Right atrium auricular region (tissue), 2 donors: ENCODE measurements at regions not wholly inside any gene's neighbourhood (a gene's known extent, or its start where the extent isn't known, plus 50 kb on each side); places are given as distances from the start of the nearest gene placed in this dataset.

Experiments
- DNase-seq: peaks from one replicate; pipeline ENCODE4 v3.0.0-alpha.2; 2019; ENCODE audit warnings: low spot score
- H3K27ac ChIP-seq, 2 donors: fragments of 200-600 bp; sonication (generic); 1 replicate in 1 of 2; 2 replicates in 1 of 2; pipeline ENCODE4 v1.5.1; 2016 to 2019
- H3K27me3 ChIP-seq, 2 donors: fragments of 200-600 bp; sonication (generic); one replicate each; pipeline versions ENCODE4 v1.5.1 to v1.6.0; 2017 to 2019
- H3K36me3 ChIP-seq: fragments of 200-600 bp; sonication (generic); one replicate; pipeline ENCODE4 v1.5.1; 2016
- H3K4me1 ChIP-seq, 2 donors: fragments of 200-600 bp; sonication (generic); one replicate each; pipeline versions ENCODE4 v1.5.1 to v1.6.0; 2017 to 2019
- H3K4me3 ChIP-seq, 2 donors: fragments of 200-600 bp; sonication (generic); 1 replicate in 1 of 2; 2 replicates in 1 of 2; pipeline ENCODE4 v1.5.1; 2017 to 2019; ENCODE audit warnings: mild to moderate bottlenecking in 1 of 2, moderate library complexity in 1 of 2
- H3K9me3 ChIP-seq, 2 donors: fragments of 200-600 bp; sonication (generic); one replicate each; pipeline ENCODE4 v1.5.1; 2019
- CTCF ChIP-seq, 2 donors: fragments of 200-600 bp; sonication (generic); IDR thresholded peaks; one replicate each; pipeline ENCODE4 v1.5.1; 2019; ENCODE audit warnings: antibody characterized with exemption in 2 of 2

GRCh38 chr4:167435786-167436185, 201.5 kb upstream of the SPOCK3 start:
- no peak for DNase-seq
- H3K27ac ChIP-seq, result no peak overlapping the region
- no peak overlapping the region for H3K4me3 ChIP-seq
- H3K9me3 ChIP-seq, result peaks cover 0 to 11% of the 10 kb centered on the region in 2 donors
- TF ChIP-seq CTCF (IDR thresholded peaks at IDR 0.05), result no peak
- no peaks in the 10 kb centered on the region for H3K36me3 ChIP-seq
- no peaks in the 10 kb centered on the region for H3K27me3 ChIP-seq
- H3K4me1 ChIP-seq, result no peaks in the 10 kb centered on the region

- no peaks in the 10 kb centered on the region for H3K27me3 ChIP-seq
- H3K27ac ChIP-seq, result no peak overlapping the region
- no peaks in the 10 kb centered on the region for H3K4me1 ChIP-seq
- H3K36me3 ChIP-seq, result no peaks in the 10 kb centered on the region
- TF ChIP-seq CTCF (IDR thresholded peaks at IDR 0.05), result no peak
- no peaks in the 10 kb centered on the region for H3K9me3 ChIP-seq
- no peak for DNase-seq
- no peak overlapping the region for H3K4me3 ChIP-seq
Observed at GRCh38 chr4:167443841-167444240, 209.5 kb upstream of the SPOCK3 start.

GRCh38 chr4:167452922-167453430, 218.7 kb upstream of the SPOCK3 start:
- no peak overlapping the region for H3K4me3 ChIP-seq
- H3K36me3 ChIP-seq, result no peaks in the 10 kb centered on the region
- no peaks in the 10 kb centered on the region for H3K27me3 ChIP-seq
- no peak for TF ChIP-seq CTCF (IDR thresholded peaks at IDR 0.05)
- no peak overlapping the region for H3K27ac ChIP-seq
- no peaks in the 10 kb centered on the region for H3K4me1 ChIP-seq
- DNase-seq, result no peak
- H3K9me3 ChIP-seq, result no peaks in the 10 kb centered on the region

- Histone ChIP-seq H3K4me3 (no peak overlapping the region), H3K27me3 (no peaks in the 10 kb centered on the region), H3K27ac (no peak overlapping the region), H3K4me1 (no peaks in the 10 kb centered on the region), H3K36me3 (no peaks in the 10 kb centered on the region), H3K9me3 (no peaks in the 10 kb centered on the region)
- DNase-seq, result no peak
- TF ChIP-seq CTCF (IDR thresholded peaks at IDR 0.05), result no peak
Observed at GRCh38 chr4:167456619-167457018, 222.3 kb upstream of the SPOCK3 start.

- no peak for DNase-seq
- no peak overlapping the region for H3K27ac ChIP-seq
- H3K9me3 ChIP-seq, result no peaks in the 10 kb centered on the region
- no peaks in the 10 kb centered on the region for H3K27me3 ChIP-seq
- no peaks in the 10 kb centered on the region for H3K36me3 ChIP-seq
- H3K4me1 ChIP-seq, result no peaks in the 10 kb centered on the region
- no peak overlapping the region for H3K4me3 ChIP-seq
- no peak for TF ChIP-seq CTCF (IDR thresholded peaks at IDR 0.05)
Observed at GRCh38 chr4:167469436-167469835, 235.1 kb upstream of the SPOCK3 start.

GRCh38 chr4:167475951-167476350, 241.7 kb upstream of the SPOCK3 start:
- Histone ChIP-seq H3K27me3 (no peaks in the 10 kb centered on the region), H3K4me3 (no peak overlapping the region), H3K4me1 (no peaks in the 10 kb centered on the region), H3K9me3 (no peaks in the 10 kb centered on the region), H3K27ac (no peak overlapping the region), H3K36me3 (no peaks in the 10 kb centered on the region)
- no peak for TF ChIP-seq CTCF (IDR thresholded peaks at IDR 0.05)
- no peak for DNase-seq
